ENCODE measurements at regions not wholly inside any gene's neighbourhood (a gene's known extent, or its start where the extent isn't known, plus 50 kb on each side); places are given as distances from the start of the nearest gene placed in this dataset.

GRCh38 chr4:62953752-62954151 lies 1455.5 kb downstream of the TECRL start:
- H4K20me1 ChIP-seq (ENCODE audit: insufficient read depth), result no peaks in the 10 kb centered on the region
- H3K36me3 ChIP-seq (replicated peaks in 1 of 2; ENCODE audit: control insufficient read depth in 1 of 2, insufficient read depth in 2 of 2, low read length in 1 of 2), result no peaks in the 10 kb centered on the region
- no peaks in the 10 kb centered on the region for H3K79me2 ChIP-seq (ENCODE audit: insufficient read depth)
- no peaks in the 10 kb centered on the region for H3K27me3 ChIP-seq (ENCODE audit: insufficient read depth)
- TF ChIP-seq SMC3 (IDR thresholded peaks at IDR 0.05; ENCODE audit: low read depth, low read length) (no peak), FOXM1 (IDR thresholded peaks at IDR 0.05; ENCODE audit: low read depth) (no peak), POLR2AphosphoS5 (IDR thresholded peaks at IDR 0.05; ENCODE audit: low read depth, low read length) (no peak), JUND (IDR thresholded peaks at IDR 0.05) (no peak)
- no peak overlapping the region for H3K4me2 ChIP-seq
- 63% methylated on average over 3 of the region's 3 CpGs for WGBS (ENCODE audit: low lambda C conversion rate)
- ChIA-PET CTCF (no interaction called here), POLR2A (no interaction called here)
- no peak overlapping the region for H3K9ac ChIP-seq
- H3K4me1 ChIP-seq (ENCODE audit: control insufficient read depth in 1 of 2, insufficient read depth in 2 of 2, low read depth in 1 of 2, low read length in 1 of 2), result no peaks in the 10 kb centered on the region
- no peak for DNase-seq
- H3K9me3 ChIP-seq, result no peaks in the 10 kb centered on the region; the same call in 1 of the 2 replicates
- H3F3A ChIP-seq (replicated peaks; ENCODE audit: insufficient read depth), result no peaks in the 10 kb centered on the region
- H2AFZ ChIP-seq (ENCODE audit: low read depth), result no peak overlapping the region
- H3K27ac ChIP-seq (ENCODE audit: low read depth in 2 of 2, low read length in 1 of 2), result no peak overlapping the region
- no peaks in the 10 kb centered on the region for H3K9me2 ChIP-seq
- no peak overlapping the region for H3K4me3 ChIP-seq (ENCODE audit: low read depth in 2 of 2, low read length in 1 of 2)

DNA sequence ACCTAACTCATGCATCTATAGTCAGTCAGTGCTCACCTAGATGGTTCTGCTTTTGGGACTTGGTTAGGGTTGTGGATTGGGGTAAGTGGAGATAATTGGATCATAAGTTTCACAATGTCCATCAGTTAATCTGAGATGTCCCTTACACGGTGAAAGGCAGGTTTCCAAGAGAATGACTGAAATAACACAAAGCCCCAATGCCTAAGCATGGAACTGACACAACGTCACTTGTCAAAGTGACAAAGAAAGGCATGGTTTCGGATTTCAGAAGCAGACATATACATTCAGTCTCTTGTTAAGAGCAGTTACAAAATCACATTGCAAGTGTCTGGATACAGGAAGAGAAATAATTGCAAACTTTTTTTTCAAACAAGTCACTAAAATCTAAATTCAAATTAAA lies 1456.9 kb downstream of the TECRL start:
- H3K4me1 ChIP-seq (ENCODE audit: control insufficient read depth in 1 of 2, insufficient read depth in 2 of 2, low read depth in 1 of 2, low read length in 1 of 2), result no peaks in the 10 kb centered on the region
- no peak overlapping the region for H3K4me2 ChIP-seq
- H3K79me2 ChIP-seq (ENCODE audit: insufficient read depth), result no peaks in the 10 kb centered on the region
- POLR2A ChIA-PET, result no interaction called here
- H3K27me3 ChIP-seq (ENCODE audit: insufficient read depth), result no peaks in the 10 kb centered on the region
- H3K27ac ChIP-seq (ENCODE audit: low read depth in 2 of 2, low read length in 1 of 2), result no peak overlapping the region
- H3K9me2 ChIP-seq, result no peaks in the 10 kb centered on the region
- WGBS (ENCODE audit: low lambda C conversion rate), result 24% methylated on average over 3 of the region's 3 CpGs
- no peaks in the 10 kb centered on the region for H4K20me1 ChIP-seq (ENCODE audit: insufficient read depth)
- TF ChIP-seq GABPA (IDR thresholded peaks at IDR 0.05; ENCODE audit: low read depth) (no peak), RFX5 (IDR thresholded peaks at IDR 0.05; ENCODE audit: low read length) (no peak), ELF1 (IDR thresholded peaks at IDR 0.05) (no peak), RAD21 (IDR thresholded peaks at IDR 0.05; ENCODE audit: low read length) (no peak), MXI1 (IDR thresholded peaks at IDR 0.05; ENCODE audit: low read depth, low read length) (no peak), GATA2 (CRISPR knock-in tag; IDR thresholded peaks at IDR 0.05) (no peak), EP300 (IDR thresholded peaks at IDR 0.05; ENCODE audit: borderline replicate concordance in 1 of 2, low read depth in 1 of 2, low read length in 1 of 2) (no peak), POLR2AphosphoS5 (IDR thresholded peaks at IDR 0.05; ENCODE audit: low read depth, low read length) (no peak), RXRA (IDR thresholded peaks at IDR 0.05; ENCODE audit: borderline replicate concordance, low read depth) (no peak), TCF12 (IDR thresholded peaks at IDR 0.05) (no peak), EZH2phosphoT487 (IDR thresholded peaks at IDR 0.05; ENCODE audit: borderline replicate concordance, low read depth) (no peak), FOSL2 (IDR thresholded peaks at IDR 0.05; ENCODE audit: borderline replicate concordance, low read depth) (no peak), YY1 (IDR thresholded peaks at IDR 0.05; ENCODE audit: low read depth) (no peak), MAX (IDR thresholded peaks at IDR 0.05; ENCODE audit: low read depth) (no peak), TAF1 (IDR thresholded peaks at IDR 0.05; ENCODE audit: borderline replicate concordance, low read depth, low read length) (no peak)
- TF ChIP-seq, protein P1, sequence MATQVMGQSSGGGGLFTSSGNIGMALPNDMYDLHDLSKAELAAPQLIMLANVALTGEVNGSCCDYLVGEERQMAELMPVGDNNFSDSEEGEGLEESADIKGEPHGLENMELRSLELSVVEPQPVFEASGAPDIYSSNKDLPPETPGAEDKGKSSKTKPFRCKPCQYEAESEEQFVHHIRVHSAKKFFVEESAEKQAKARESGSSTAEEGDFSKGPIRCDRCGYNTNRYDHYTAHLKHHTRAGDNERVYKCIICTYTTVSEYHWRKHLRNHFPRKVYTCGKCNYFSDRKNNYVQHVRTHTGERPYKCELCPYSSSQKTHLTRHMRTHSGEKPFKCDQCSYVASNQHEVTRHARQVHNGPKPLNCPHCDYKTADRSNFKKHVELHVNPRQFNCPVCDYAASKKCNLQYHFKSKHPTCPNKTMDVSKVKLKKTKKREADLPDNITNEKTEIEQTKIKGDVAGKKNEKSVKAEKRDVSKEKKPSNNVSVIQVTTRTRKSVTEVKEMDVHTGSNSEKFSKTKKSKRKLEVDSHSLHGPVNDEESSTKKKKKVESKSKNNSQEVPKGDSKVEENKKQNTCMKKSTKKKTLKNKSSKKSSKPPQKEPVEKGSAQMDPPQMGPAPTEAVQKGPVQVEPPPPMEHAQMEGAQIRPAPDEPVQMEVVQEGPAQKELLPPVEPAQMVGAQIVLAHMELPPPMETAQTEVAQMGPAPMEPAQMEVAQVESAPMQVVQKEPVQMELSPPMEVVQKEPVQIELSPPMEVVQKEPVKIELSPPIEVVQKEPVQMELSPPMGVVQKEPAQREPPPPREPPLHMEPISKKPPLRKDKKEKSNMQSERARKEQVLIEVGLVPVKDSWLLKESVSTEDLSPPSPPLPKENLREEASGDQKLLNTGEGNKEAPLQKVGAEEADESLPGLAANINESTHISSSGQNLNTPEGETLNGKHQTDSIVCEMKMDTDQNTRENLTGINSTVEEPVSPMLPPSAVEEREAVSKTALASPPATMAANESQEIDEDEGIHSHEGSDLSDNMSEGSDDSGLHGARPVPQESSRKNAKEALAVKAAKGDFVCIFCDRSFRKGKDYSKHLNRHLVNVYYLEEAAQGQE (IDR thresholded peaks at IDR 0.05; ENCODE audit: low read depth, low read length), result no peak
- DNase-seq, result no peak
- H3K4me3 ChIP-seq (ENCODE audit: low read depth in 2 of 2, low read length in 1 of 2), result no peak overlapping the region
- no peaks in the 10 kb centered on the region; the same call in 1 of the 2 replicates for H3K9me3 ChIP-seq
- no peaks in the 10 kb centered on the region for H3K36me3 ChIP-seq (replicated peaks in 1 of 2; ENCODE audit: control insufficient read depth in 1 of 2, insufficient read depth in 2 of 2, low read length in 1 of 2)
- H3K9ac ChIP-seq, result no peak overlapping the region
- CTCF ChIA-PET, result no interaction called here
- H2AFZ ChIP-seq (ENCODE audit: low read depth), result no peak overlapping the region
- no peaks in the 10 kb centered on the region for H3F3A ChIP-seq (replicated peaks; ENCODE audit: insufficient read depth)
